SK-N-SH treated with all-trans-retinoic acid at 6 μM for 48 hours (cell line): ENCODE measurements at regions not wholly inside any gene's neighbourhood (a gene's known extent, or its start where the extent isn't known, plus 50 kb on each side); places are given as distances from the start of the nearest gene placed in this dataset.

Experiments used
- ATAC-seq: fragments of 200-7000 bp; cut with Tn5 transposase; 3 replicates; pipeline ENCODE4 v1.9.1; 2020; ENCODE audit warnings: mild to moderate bottlenecking, moderate library complexity
- ARNTL ChIP-seq: fragments of 450-650 bp; formaldehyde crosslinking; IDR thresholded peaks from 2 replicates; pipeline ENCODE4 v1.5.0; 2020; ENCODE audit warnings: low read depth, mild to moderate bottlenecking, moderate library complexity, borderline replicate concordance
- CSDC2 ChIP-seq: fragments of 250-450 bp; sonication (Bioruptor Pico); IDR thresholded peaks from 2 replicates; pipeline ENCODE4 v1.5.0; 2020; ENCODE audit warnings: mild to moderate bottlenecking, moderate library complexity
- CSRNP3 ChIP-seq: fragments of 250-450 bp; sonication (Bioruptor Pico); IDR thresholded peaks from 2 replicates; pipeline ENCODE4 v1.5.1; 2021; ENCODE audit warnings: mild to moderate bottlenecking, moderate library complexity
- ISL1 ChIP-seq: fragments of 250-450 bp; sonication (Bioruptor Pico); IDR thresholded peaks from 2 replicates; pipeline ENCODE4 v2.1.2; 2022; ENCODE audit warnings: mild to moderate bottlenecking, moderate library complexity
- OSR1 ChIP-seq: fragments of 250-450 bp; sonication (Bioruptor Pico); IDR thresholded peaks from 2 replicates; pipeline ENCODE4 v1.8.0; 2022; ENCODE audit warnings: moderate library complexity, mild to moderate bottlenecking, inconsistent platforms
- PATZ1 ChIP-seq: fragments of 250-450 bp; sonication (Bioruptor Pico); IDR thresholded peaks from 2 replicates; pipeline ENCODE4 v1.8.0; 2020; ENCODE audit warnings: mild to moderate bottlenecking, moderate library complexity, borderline replicate concordance
- POU6F1 ChIP-seq: fragments of 250-450 bp; sonication (Bioruptor Pico); IDR thresholded peaks from 2 replicates; pipeline ENCODE4 v1.8.0; 2021; ENCODE audit warnings: low read depth, mild to moderate bottlenecking, moderate library complexity, borderline replicate concordance
- PPARA ChIP-seq: fragments of 250-450 bp; sonication (Bioruptor Pico); IDR thresholded peaks from 2 replicates; pipeline ENCODE4 v1.5.0; 2020; ENCODE audit warnings: mild to moderate bottlenecking, borderline replicate concordance
- RARB ChIP-seq: fragments of 250-450 bp; sonication (Bioruptor Pico); IDR thresholded peaks from 2 replicates; pipeline ENCODE4 v1.8.0; 2021; ENCODE audit warnings: mild to moderate bottlenecking, moderate library complexity
- SNAI2 ChIP-seq: fragments of 250-450 bp; sonication (Bioruptor Pico); IDR thresholded peaks from 2 replicates; pipeline ENCODE4 v1.5.0; 2020; ENCODE audit warnings: mild to moderate bottlenecking, moderate library complexity
- TCF4 ChIP-seq: fragments of 250-450 bp; sonication (Bioruptor Pico); IDR thresholded peaks from 2 replicates; pipeline ENCODE4 v1.8.0; 2021; ENCODE audit warnings: mild to moderate bottlenecking, moderate library complexity, borderline replicate concordance
- TOX ChIP-seq: fragments of 250-450 bp; sonication (Bioruptor Pico); IDR thresholded peaks from 2 replicates; pipeline ENCODE4 v1.8.0; 2021; ENCODE audit warnings: mild to moderate bottlenecking, moderate library complexity, borderline replicate concordance
- TSHZ2 ChIP-seq: fragments of 250-450 bp; sonication (Bioruptor Pico); IDR thresholded peaks from 2 replicates; pipeline ENCODE4 v1.5.0; 2020; ENCODE audit warnings: mild to moderate bottlenecking, moderate library complexity
- ZC3H10 ChIP-seq: fragments of 250-450 bp; sonication (Bioruptor Pico); IDR thresholded peaks from 2 replicates; pipeline ENCODE4 v1.5.1; 2021; ENCODE audit warnings: mild to moderate bottlenecking, moderate library complexity
- ZFP3 ChIP-seq: fragments of 250-450 bp; sonication (Bioruptor Pico); IDR thresholded peaks from 2 replicates; pipeline ENCODE4 v1.5.0; 2020; ENCODE audit warnings: mild to moderate bottlenecking, moderate library complexity
- ZFP30 ChIP-seq: fragments of 450-650 bp; formaldehyde crosslinking; IDR thresholded peaks from 2 replicates; pipeline ENCODE4 v1.5.0; 2022; ENCODE audit warnings: mild to moderate bottlenecking, moderate library complexity
- ZNF565 ChIP-seq: fragments of 450-650 bp; formaldehyde crosslinking; conservative IDR thresholded peaks from 2 replicates; pipeline ENCODE4 v1.5.0; 2020; ENCODE audit warnings: low read depth, mild to moderate bottlenecking, moderate library complexity
- ZNF8 ChIP-seq: fragments of 450-650 bp; formaldehyde crosslinking; IDR thresholded peaks from 2 replicates; pipeline ENCODE4 v1.5.0; 2020; ENCODE audit warnings: mild to moderate bottlenecking, moderate library complexity

- no peak for TF ChIP-seq TOX (CRISPR knock-in tag)
- no peak for TF ChIP-seq TSHZ2 (CRISPR knock-in tag)
- no peak for TF ChIP-seq ZFP30 (CRISPR knock-in tag)
- TF ChIP-seq ZC3H10 = no peak
- TF ChIP-seq ZNF565 = no peak
- TF ChIP-seq RARB = no peak
- no peak for TF ChIP-seq ZFP3 (CRISPR knock-in tag)
- TF ChIP-seq POU6F1 (CRISPR knock-in tag) = no peak
- no peak for TF ChIP-seq PPARA (CRISPR knock-in tag)
- TF ChIP-seq ZNF8 (CRISPR knock-in tag) = no peak
- no peak for TF ChIP-seq SNAI2
- TF ChIP-seq CSRNP3 = no peak
- no peak for TF ChIP-seq OSR1 (CRISPR knock-in tag)
- TF ChIP-seq ISL1 (CRISPR knock-in tag) = no peak
- TF ChIP-seq ARNTL (CRISPR knock-in tag) = no peak
- TF ChIP-seq TCF4 (CRISPR knock-in tag) = no peak
- ATAC-seq = peak; percentile 99
Measured at GRCh38 chr3:153768561-153769469, 352.4 kb upstream of the ARHGEF26 start.

- peak; percentile 44; the same call in 1 of the 3 replicates for ATAC-seq
- no peak for TF ChIP-seq ZNF565
- TF ChIP-seq ARNTL (CRISPR knock-in tag) = no peak
- no peak for TF ChIP-seq PPARA (CRISPR knock-in tag)
- TF ChIP-seq TCF4 (CRISPR knock-in tag) = no peak
Measured at GRCh38 chr3:153783106-153783505, 338.1 kb upstream of the ARHGEF26 start.

GRCh38 chr3:153783741-153784480 lies 337.3 kb upstream of the ARHGEF26 start:
- no peak for TF ChIP-seq TSHZ2 (CRISPR knock-in tag)
- TF ChIP-seq, all 23 proteins: peak for 0
- no peak for ATAC-seq

- ATAC-seq = no peak
- TF ChIP-seq TOX (CRISPR knock-in tag) = no peak
- TF ChIP-seq OSR1 (CRISPR knock-in tag) = no peak
- TF ChIP-seq CSRNP3 = no peak
- no peak for TF ChIP-seq ZFP30 (CRISPR knock-in tag)
- no peak for TF ChIP-seq ZFP3 (CRISPR knock-in tag)
- no peak for TF ChIP-seq CSDC2 (CRISPR knock-in tag)
- TF ChIP-seq ZNF565 = no peak
- TF ChIP-seq ZNF8 (CRISPR knock-in tag) = no peak
- no peak for TF ChIP-seq ZC3H10
- TF ChIP-seq POU6F1 (CRISPR knock-in tag) = no peak
- no peak for TF ChIP-seq RARB
- no peak for TF ChIP-seq PATZ1
Measured at GRCh38 chr3:153785901-153786300, 335.3 kb upstream of the ARHGEF26 start.
